OCI-LY1 (cell line): ENCODE measurements at regions not wholly inside any gene's neighbourhood (a gene's known extent, or its start where the extent isn't known, plus 50 kb on each side); places are given as distances from the start of the nearest gene placed in this dataset.

Experiments used
- CTCF ChIP-seq: fragments of 200-600 bp; sonication (generic), shearing (Covaris generic); IDR thresholded peaks from 2 replicates; pipeline ENCODE4 v1.5.1; 2017; ENCODE audit warnings: mild to moderate bottlenecking, antibody characterized with exemption, low read length, moderate library complexity, mixed read lengths
- EZH2 ChIP-seq: fragments of 200-600 bp; sonication (generic), shearing (Covaris generic); IDR thresholded peaks from 2 replicates; pipeline ENCODE4 v1.8.0; 2017; ENCODE audit warnings: borderline replicate concordance, mixed run types, mild to moderate bottlenecking, antibody characterized with exemption, low read length, moderate library complexity, mixed read lengths

- TF ChIP-seq EZH2 (no peak), CTCF (no peak)
Observed at GRCh38 chr1:106189780-106190179, 866.7 kb upstream of the PRMT6 start.
